GM19099 (cell line): ENCODE measurements at regions not wholly inside any gene's neighbourhood (a gene's known extent, or its start where the extent isn't known, plus 50 kb on each side); places are given as distances from the start of the nearest gene placed in this dataset.

Source experiments
- POLR2A ChIP-seq: IDR thresholded peaks from 3 replicates; pipeline ENCODE4 v1.6.1; 2011; ENCODE audit warnings: low read depth; ENCODE audit not compliant: insufficient read length; ENCODE audit errors: extremely low read depth

DNA sequence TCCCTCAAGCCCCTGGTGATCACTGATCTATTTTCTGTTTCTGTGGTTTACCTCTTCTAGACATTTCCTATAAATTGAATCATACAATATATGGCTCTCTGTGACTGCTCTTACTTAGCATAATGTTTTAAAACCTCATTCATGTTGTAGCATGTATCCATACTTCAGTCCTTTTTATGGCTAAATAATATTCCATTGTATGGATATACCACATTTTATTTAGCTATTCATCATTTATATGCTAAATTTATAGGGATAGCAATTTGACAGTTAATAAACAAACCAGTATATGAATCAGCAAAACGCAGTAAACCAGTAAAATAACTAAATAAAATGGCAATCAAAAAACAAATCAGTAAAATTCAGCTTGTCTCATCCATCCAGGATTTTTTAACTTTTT, 286.1 kb upstream of the HNRNPA3 start:
- TF ChIP-seq POLR2A = no peak

DNA sequence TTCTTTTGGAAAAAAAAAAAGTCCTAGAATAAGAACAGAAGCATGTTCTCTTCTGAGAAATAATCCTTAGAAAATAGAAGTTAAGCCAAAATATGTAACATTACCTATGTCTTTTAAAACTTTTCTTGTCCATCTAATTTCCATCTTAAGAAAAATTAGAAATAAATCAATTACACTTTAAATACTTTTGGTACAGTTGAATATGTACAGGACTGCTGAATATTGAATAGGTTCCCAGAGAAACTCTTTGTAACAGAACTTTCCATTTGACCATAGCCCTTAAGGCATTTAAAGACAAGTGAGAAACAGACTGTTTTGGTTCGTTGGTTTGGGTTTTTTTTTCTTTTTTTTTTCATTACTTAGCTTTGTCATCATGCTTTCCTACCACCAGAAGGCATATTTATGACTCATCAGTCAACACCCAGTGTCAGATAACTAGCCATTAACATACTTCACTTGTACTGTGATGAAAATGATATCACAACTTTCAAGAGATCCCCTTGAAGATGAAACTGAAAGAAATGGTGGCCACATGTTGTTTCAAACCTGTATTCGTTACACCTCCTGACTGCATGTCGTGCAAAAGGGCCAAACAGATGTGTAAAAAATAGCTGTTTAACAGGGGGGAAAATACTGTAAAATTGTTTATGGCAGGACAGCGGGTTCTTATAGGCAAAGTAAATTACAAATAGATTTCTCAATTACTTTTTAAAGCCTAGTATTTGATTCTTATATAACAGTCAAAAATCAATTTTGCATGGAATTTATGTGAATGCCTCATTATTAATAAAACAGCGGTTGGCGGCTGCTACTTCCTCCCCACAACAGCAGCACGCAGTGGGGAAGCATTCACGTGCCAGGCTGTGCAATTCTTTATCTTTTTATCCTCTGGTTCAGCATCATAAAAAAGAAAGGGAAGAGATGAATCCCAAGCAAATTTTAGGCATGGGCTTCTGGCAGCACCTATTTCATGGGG, 280.7 kb upstream of the HNRNPA3 start:
- peak; percentile 26 for TF ChIP-seq POLR2A

DNA sequence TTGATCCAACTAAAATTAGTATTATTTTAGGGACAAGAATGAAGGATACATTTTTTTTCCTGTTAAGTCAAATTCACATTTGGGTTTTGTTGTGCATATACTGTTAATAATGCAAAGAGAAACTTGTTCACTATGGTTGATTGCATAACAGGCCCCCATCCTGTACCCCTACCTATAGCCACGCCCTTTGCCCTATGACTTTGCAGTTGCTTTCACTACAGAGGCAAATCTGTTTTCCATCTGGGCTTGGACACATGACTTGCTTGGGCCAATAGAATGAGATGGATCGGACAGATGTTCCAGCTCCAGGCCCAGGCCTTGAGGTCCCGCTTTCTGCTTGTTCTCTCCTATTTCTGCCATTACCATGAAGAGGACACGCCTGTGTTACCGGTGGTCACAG, 278.5 kb upstream of the HNRNPA3 start:
- TF ChIP-seq POLR2A = no peak

DNA sequence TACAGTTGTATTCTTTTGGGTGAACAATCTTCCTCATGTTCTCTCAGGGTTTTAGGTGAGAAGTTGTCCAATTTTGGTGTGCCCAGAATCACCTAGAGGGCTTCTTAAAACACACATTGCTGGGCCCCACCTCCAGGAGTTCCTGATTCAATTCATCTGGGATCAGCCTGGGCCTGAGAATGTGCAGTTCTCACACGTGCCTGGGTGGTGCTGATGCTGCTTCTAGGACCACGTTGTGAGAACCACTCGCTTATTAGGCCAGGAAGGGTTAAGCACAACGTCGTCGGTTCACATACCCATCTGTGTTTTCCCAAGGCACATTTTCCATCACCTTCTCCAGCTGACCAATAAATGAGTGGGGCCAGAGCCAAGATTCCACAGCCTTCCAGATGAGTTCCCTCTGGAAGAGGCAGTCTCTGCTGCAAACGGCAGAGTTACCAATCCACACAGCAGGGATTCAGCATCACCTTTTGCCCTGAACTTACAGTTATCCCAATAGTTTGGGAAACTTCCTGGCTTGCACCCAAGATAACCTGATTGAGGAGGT, 277.7 kb upstream of the HNRNPA3 start:
- no peak for TF ChIP-seq POLR2A

DNA sequence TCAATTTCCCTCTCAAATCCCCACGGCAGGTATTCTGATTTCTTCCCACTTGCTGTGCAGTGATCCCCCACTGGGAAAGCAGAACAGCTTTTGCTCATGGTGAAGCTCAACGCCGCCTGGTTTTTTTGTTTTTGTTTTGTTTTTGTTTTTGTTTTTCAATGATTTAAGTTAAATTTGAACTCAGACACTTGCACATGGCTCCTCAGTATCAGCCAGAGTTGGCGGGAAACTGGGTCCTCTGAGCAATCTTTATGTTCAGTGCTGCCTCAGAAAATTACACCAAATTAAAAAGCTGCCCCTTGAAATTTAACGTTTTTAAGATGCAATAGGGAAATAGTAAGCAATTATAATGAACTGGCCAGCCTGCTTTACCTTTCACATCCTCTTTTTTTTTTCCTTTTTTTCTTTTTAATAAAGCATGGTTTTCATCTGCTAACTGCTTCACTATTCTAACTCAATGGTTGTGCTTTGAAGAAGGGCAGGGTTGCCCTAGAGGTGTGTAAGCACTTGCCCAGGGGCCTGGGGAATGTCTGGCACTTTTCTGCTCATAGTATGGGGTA, 277.0 kb upstream of the HNRNPA3 start:
- no peak for TF ChIP-seq POLR2A

DNA sequence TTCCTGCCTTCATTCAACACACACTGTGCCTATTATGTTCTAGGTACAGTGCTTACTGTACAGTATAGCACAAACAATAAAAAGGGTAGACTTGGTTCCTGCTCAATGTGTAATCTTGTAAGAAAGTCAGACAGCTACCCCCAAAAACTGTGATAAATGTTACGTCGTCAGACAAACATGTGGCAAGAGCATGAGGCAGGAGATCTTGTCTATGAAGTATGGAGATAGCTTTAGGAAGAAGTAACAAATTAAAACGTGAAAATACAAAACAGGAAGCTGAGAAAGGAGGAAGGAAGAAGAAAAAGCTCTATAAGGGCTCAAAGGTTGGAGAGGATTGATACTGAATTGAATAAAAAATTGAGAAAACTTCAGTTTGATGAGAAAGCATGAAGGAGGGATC, 276.2 kb upstream of the HNRNPA3 start:
- no peak for TF ChIP-seq POLR2A

DNA sequence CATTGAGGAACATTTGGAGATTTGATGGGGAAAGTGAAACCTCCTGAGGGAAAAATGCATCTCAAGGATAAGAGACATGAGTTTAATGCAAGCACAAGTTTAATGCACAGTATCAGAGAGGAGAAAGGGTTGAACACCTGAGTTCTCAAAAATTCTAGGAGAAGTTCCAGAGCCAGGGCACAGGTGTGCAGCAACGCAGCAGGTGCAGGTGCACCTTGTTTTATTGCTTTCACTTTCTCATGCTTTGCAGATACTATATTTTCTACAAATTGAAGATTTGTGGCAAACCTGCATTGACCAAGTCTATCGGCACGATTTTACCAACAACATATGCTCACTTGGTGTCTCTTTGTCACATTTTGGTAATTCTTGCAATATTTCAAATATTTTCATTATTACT, 267.6 kb upstream of the HNRNPA3 start:
- TF ChIP-seq POLR2A = no peak

DNA sequence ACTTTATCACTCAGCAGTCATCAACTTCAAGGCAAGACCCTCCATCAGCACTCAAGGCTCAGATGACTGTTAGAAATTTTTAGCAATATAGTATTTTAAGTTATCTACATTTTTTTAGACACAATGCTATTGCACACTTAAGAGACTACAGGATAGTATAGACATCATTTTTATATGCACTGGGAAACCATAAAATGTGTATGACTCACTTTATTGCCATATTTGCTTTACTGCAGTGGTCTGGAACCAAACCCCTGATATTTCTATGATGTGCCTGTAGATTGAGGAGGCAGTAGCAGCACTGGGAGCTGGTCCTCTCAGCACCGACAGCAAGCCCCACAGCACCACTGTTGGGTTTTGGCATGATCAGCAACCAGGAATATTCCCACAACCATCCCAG, 264.8 kb upstream of the HNRNPA3 start:
- no peak for TF ChIP-seq POLR2A

DNA sequence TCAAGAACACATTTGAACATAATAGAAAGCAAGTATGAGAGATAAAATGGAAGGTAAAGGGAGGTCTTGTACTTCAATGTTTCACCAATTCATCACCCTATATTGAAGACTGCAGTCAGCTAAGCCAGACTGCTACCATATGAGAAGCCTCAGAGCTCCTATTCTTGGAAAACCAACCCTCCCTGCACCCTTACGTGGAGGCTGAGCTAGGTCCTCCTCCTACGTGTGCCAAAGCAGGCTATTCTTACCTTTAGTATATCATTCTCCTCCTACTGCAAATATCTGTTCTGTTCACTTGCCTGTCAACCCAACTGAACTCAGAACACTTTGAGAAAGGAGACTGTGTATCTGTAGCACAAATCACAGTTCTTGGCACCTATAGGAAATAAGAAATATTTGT, 255.8 kb upstream of the HNRNPA3 start:
- TF ChIP-seq POLR2A = no peak

DNA sequence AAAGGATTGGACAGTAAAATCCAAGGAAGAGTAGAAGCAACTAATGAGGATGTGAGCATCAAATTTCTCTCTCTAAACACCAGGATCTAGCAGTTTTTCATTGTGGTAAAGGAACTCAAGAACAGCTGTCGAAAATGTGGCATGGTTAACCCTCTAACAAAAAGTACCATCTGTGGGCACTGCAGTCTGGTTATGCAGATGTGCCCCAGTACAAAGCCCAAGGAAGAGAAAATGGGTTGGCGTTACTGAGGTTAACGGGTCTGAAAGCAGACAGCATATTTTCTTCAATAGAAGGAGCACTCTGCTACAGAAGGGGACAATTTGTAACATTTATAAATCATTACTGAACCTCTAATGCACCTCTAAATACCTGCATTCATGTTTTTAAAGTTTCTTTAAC, 253.0 kb upstream of the HNRNPA3 start:
- no peak for TF ChIP-seq POLR2A

DNA sequence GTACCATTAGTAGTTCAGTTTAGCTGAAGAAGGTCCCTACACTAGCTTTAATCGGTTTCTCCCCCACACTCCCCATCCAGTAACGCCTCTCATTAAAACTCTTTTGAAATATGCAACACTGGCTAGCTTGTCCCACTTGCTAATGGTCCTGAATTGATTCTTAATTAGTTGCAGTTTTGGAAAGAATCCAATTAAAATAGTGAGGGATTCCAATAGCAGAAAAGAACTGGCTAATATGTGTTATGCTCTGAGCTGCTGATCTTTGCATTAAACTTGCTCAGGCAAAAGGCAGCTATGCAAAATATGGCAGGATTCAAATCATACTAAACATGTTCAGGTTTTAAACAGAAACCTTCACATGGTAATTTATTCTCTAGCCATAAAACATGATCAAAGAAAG, 252.5 kb upstream of the HNRNPA3 start:
- TF ChIP-seq POLR2A = no peak

DNA sequence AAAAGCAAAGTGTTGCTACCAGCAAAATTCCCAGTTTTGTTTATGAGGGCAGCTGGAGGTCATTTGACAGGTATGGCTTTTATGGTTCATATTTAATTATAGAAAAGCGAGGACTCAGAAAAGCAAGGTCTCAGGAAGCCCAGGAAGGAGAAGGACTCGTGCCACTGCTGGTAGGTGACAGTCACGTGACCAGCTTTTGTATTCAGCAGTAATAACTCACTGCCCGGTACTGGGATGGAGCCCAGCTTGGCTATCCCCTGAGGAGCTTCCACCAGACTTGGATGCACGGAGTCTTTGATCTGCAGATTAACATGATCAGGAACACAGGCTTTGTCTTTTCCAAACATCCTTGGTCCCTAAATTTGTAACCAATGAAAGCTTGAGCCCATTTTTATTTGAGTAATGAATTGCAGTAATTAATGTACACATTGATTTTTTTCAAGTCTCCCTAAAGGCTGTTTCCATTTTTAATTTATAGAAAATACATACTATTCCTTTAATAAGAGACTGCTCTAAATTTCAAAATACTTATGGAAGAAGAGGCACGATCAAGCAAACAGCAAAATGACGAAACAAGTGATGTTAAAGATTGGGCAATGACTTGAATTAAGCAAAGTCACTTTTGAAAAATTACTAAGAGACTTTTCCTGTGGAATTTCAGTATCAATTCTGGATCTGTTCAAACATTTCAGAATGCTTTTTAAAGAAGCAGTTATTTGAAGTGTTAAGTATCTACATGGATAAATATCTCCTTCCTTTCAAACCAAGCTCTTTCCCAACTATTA, 251.7 kb upstream of the HNRNPA3 start:
- no peak for TF ChIP-seq POLR2A

DNA sequence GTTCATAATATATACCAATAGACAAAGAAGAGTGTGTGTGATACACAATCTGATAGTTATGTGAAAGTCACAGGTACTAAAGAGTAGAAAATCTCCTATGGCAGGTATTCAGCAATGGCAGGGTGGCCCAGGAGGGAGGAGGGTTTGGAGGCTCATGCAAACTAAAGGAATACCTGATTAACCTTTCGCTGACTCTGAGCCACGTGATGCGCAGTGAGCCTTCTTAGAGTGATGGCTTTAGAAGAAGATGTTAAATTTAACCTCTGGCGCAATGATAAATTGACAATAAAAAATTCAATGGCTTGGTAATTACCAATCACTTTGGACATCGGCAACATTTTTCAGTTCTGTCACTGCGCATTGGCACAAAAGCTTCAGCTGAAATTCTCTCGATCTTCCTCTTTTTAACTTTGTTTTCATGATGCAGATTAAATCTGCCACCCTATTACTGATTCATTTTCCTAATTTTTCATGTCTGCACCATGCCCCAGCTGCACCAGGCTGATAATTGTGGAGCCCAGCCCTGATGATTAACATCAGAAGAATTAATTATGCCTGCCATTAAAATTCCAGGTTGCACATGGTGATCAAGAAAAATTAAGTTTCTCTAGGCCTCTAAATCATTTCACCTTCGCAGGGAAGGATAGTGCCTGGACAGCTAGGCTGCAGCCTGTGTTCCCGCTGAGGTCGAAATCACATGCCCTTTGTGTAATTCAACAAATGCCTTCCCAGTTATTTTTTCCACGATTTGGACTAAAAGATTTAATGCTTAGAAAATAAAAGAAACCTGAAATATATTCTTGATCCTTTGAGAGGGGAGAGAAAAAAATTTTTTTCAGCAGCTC, 250.6 kb upstream of the HNRNPA3 start:
- TF ChIP-seq POLR2A = no peak

DNA sequence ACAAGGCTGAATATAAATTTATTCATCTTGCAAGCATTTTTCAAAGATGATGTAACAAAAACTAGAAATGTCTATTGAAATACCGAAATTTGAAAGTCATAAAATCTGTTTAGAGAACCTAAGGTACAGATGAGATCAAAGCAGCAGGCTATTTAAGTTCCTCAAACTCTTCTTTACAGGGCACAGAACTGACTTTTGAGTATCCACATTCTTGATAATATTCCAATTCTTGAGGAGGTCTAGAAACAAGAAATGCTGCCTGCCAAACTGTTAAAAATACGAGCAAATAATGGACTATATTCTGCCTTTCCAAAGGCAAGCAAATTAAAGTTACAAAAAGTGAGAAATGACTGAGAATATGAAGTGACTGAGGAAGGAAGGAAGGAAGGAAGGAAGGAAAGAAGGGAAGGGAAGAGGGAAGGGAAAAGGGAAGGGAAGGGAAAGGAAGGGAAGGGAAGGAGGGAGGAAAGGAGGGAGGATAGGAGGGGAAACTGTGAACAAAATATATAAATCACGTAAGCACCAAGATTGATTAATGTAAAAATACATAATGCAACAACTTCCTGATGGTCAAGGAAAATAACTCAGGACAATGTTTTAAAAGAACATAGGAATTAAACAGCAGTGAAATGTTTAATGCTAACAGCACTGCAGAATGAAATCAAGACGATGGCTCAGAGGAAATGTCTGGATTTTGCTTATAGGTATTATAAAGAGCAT, 248.9 kb upstream of the HNRNPA3 start:
- no peak for TF ChIP-seq POLR2A
